MCF 10A (cell line): ENCODE measurements at regions not wholly inside any gene's neighbourhood (a gene's known extent, or its start where the extent isn't known, plus 50 kb on each side); places are given as distances from the start of the nearest gene placed in this dataset.

Experiments used
- BruUV-seq: library from RNA; stranded (reverse); fragments of 400-500 nt; replicated peaks from 2 replicates; lab custom pipeline; 2021; lab: Mats Ljungman, UMichigan
- CTCF ChIA-PET: fragments of 300-600 bp; sonication (Branson Sonifier 250); formaldehyde crosslinking; extraction: SDS; loops from one replicate; lab custom pipeline; 2021; ENCODE audit warnings: antibody characterized with exemption, inconsistent platforms; lab: Yijun Ruan, JAX
- POLR2A ChIA-PET: fragments of 300-600, 350-650 bp; sonication (Branson Sonifier 250); formaldehyde crosslinking; extraction: SDS; loops from one replicate; lab custom pipeline; 2020; ENCODE audit warnings: antibody characterized with exemption, inconsistent platforms; lab: Yijun Ruan, JAX
- DNase-seq: peaks from one replicate; pipeline ENCODE4 v3.0.0-alpha.2; 2018; ENCODE audit not compliant: unreplicated experiment
- H3K27ac Mint-ChIP-seq: one replicate; pipeline ENCODE4 v1.8.0; 2022; ENCODE audit warnings: mild to moderate bottlenecking, low read depth, mixed read lengths; ENCODE audit not compliant: unreplicated experiment
- H3K27me3 Mint-ChIP-seq: one replicate; pipeline ENCODE4 v1.8.0; 2022; ENCODE audit warnings: mixed read lengths; ENCODE audit not compliant: insufficient read depth, unreplicated experiment
- H3K36me3 Mint-ChIP-seq: one replicate; pipeline ENCODE4 v1.8.0; 2022; ENCODE audit warnings: mild to moderate bottlenecking, moderate library complexity, mixed read lengths; ENCODE audit not compliant: insufficient read depth, unreplicated experiment
- H3K4me1 Mint-ChIP-seq: one replicate; pipeline ENCODE4 v1.8.0; 2022; ENCODE audit warnings: mixed read lengths; ENCODE audit not compliant: insufficient read depth, unreplicated experiment
- H3K4me3 Mint-ChIP-seq: one replicate; pipeline ENCODE4 v1.8.0; 2022; ENCODE audit warnings: mild to moderate bottlenecking, moderate library complexity, mixed read lengths; ENCODE audit not compliant: unreplicated experiment
- H3K9me3 Mint-ChIP-seq: one replicate; pipeline ENCODE4 v1.8.0; 2022; ENCODE audit warnings: mixed read lengths; ENCODE audit not compliant: unreplicated experiment
- CTCF ChIP-seq: fragments of 200-600 bp; IDR thresholded peaks from one replicate; pipeline ENCODE4 v1.8.0; 2022; ENCODE audit warnings: antibody characterized with exemption, mild to moderate bottlenecking; ENCODE audit not compliant: unreplicated experiment
- intact Hi-C: fragments of 100-400 bp; cut with micrococcal nuclease; formaldehyde crosslinking; loops from 2 replicates; pipeline ENCODE4 v1.14.1; 2022

GRCh38 chr10:88172159-88172558 is 308.7 kb downstream of the PTEN start:
- no peaks in the 10 kb centered on the region for H3K36me3 Mint-ChIP-seq
- no peak for TF ChIP-seq CTCF
- H3K4me1 Mint-ChIP-seq = no peaks in the 10 kb centered on the region
- CTCF ChIA-PET = no interaction called here
- peaks cover 15% of the 10 kb centered on the region for H3K9me3 Mint-ChIP-seq
- no TSS peak for BruUV-seq
- H3K27ac Mint-ChIP-seq = no peak overlapping the region
- POLR2A ChIA-PET = no interaction called here
- no peak for DNase-seq
- intact Hi-C loops = no loop called here
- H3K27me3 Mint-ChIP-seq = no peaks in the 10 kb centered on the region
- H3K4me3 Mint-ChIP-seq = no peak overlapping the region

GRCh38 chr10:88174391-88174790 is 311.0 kb downstream of the PTEN start:
- no TSS peak for BruUV-seq
- Mint-ChIP-seq H3K27ac (no peak overlapping the region), H3K4me1 (no peaks in the 10 kb centered on the region), H3K9me3 (peaks cover 14% of the 10 kb centered on the region), H3K27me3 (no peaks in the 10 kb centered on the region), H3K36me3 (no peaks in the 10 kb centered on the region), H3K4me3 (no peak overlapping the region)
- no peak for TF ChIP-seq CTCF
- ChIA-PET CTCF (no interaction called here), POLR2A (interaction anchor here (0.7 to 1.2 kb wide), 2 partner anchors 7 to 36 kb away, joined by 3 to 5 read pairs; no protein-coding TSS in a partner anchor)
- DNase-seq = no peak
- intact Hi-C loops = no loop called here

DNA sequence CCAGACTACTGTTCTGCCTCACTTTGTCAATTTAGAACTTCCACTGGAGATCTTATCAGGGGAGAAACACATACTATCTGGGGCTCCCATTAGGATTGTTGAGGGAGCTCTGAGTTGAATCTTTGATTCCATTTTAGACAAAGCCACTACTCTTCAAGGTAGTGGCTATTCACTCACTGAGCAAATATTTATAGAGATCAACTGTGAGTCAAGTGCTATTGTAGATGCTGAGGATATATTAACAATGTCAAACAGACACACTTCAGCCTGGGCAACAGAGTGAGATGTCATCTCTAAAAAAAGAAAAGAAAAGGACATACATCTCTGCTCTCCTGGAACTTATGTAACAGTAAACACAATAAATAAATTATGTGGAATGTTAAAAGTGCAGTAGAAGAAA is 315.3 kb downstream of the PTEN start:
- no peaks in the 10 kb centered on the region for H3K4me1 Mint-ChIP-seq
- peaks cover 14% of the 10 kb centered on the region for H3K9me3 Mint-ChIP-seq
- ChIA-PET POLR2A (interaction anchor here (0.7 kb wide), 1 partner anchor 9 kb away, joined by 5 read pairs; no protein-coding TSS in a partner anchor), CTCF (no interaction called here)
- no peaks in the 10 kb centered on the region for H3K27me3 Mint-ChIP-seq
- no peak overlapping the region for H3K4me3 Mint-ChIP-seq
- TF ChIP-seq CTCF = no peak
- H3K36me3 Mint-ChIP-seq = no peaks in the 10 kb centered on the region
- no TSS peak for BruUV-seq
- no peak for DNase-seq
- intact Hi-C loops = no loop called here
- H3K27ac Mint-ChIP-seq = no peak overlapping the region

DNA sequence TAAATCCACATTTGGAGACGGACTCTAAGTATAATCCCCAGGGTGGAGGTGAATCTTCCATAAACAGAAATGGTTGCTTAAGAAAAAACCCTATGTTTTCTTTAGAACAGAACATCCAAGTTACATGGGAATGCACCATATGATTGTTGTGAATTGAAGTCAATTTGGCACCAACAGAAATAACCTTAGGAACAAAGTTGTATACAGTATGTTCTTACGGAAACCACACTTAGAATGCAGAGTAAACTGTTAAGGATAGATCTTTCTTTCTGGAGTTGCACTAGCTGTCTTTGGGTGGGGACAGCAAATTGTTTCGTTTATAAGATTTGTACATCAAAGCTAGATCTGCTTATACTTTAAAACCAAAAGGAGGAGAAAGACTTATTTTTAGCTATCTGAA is 316.4 kb downstream of the PTEN start:
- peaks cover 14% of the 10 kb centered on the region for H3K9me3 Mint-ChIP-seq
- ChIA-PET POLR2A (no interaction called here), CTCF (interaction anchor here (0.6 to 0.9 kb wide), 2 partner anchors 11 to 14 kb away, joined by 3 to 4 read pairs; no protein-coding TSS in a partner anchor)
- H3K36me3 Mint-ChIP-seq = no peaks in the 10 kb centered on the region
- H3K27me3 Mint-ChIP-seq = no peaks in the 10 kb centered on the region
- H3K4me3 Mint-ChIP-seq = no peak overlapping the region
- H3K27ac Mint-ChIP-seq = no peak overlapping the region
- intact Hi-C loops = no loop called here
- no peak for TF ChIP-seq CTCF
- no peaks in the 10 kb centered on the region for H3K4me1 Mint-ChIP-seq
- DNase-seq = no peak
- no TSS peak for BruUV-seq
